ENCODE measurements at regions not wholly inside any gene's neighbourhood (a gene's known extent, or its start where the extent isn't known, plus 50 kb on each side); places are given as distances from the start of the nearest gene placed in this dataset.

DNA sequence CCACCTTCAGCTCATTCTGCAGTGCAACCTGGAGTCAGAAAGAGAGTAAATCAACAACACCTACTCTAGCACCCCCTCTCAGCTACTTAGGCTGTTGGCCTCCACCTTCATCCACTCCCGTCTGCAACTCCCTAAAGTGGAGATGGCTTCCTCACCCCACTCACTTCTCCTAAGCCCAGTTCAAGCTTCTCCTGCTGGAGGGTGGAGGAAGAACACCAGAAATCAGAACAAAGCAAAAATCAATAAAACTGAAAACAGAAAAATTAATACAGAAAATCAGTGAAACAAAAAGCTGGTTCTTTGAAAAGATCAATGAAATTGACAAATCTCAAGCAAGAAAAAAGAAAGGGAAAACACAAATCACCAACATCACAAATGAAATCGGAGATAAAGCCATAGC lies 191.7 kb downstream of the ANAPC1 start:
- DNase-seq (ENCODE audit: low read depth), result no peak

DNA sequence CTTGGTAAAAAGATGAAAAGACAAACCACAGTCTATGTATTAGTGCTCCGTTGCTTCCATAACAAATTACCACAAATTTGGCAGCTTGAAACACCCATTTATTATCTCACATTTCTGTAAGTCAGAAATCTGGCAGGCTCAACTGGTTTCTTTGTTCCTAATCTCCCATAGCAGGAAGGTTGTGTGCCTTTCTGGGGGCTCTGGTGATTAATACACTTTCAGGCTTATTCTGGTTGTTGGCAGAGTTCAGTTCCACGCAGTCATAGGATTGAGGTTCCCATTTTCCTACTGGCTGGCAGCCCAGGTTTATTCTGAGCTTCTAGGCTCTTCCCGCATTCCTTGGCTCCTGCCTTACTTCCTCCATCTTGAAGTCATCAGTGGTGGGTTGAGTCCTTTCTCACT lies 189.3 kb downstream of the ANAPC1 start:
- no peak for DNase-seq (ENCODE audit: low read depth)

DNA sequence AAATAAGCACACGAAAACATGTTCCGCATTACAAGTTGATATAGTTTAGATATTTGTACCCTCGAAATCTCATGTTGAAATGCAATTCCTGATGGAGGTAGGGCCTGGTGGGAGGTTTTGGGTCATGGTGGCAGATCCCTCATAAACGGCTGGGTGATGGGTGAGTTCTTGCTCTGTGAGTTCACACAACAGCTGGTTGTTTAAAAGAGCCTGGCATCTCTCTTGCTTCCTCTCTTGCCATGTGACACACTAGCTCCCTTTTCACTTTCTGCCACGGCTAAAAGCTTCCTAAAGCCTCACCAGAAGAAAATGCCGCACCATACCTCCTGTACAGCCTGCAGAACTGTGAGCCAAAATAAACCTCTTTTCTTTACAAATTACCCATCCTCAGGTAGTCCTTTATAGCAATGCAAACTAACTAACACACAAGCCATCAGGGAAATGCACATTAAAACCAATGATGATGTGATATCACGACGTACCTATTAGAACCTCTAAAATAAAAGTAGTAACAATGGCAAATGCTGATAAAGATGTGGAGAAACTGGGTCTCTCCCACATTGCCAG lies 188.5 kb downstream of the ANAPC1 start:
- no peak for DNase-seq (ENCODE audit: low read depth)

DNA sequence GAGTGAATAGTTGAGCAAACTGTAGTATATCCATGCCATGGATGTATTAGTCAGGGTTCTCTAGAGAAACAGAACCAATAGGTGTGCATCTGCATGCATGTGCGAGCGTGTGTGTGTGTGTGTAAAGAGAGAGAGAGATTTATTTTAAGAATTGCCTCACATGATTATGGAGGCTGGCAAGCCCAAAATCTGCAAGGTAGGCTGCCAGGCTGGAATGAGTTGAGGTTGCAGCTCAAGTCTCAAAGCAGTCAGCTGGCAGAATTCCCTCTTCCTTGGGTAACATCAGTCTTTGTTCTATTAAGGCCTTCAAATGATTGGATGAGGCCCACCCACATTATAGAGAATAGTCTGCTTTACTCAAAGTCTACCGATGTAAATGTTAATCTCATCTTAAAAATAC lies 187.8 kb downstream of the ANAPC1 start:
- no peak for DNase-seq (ENCODE audit: low read depth)

DNA sequence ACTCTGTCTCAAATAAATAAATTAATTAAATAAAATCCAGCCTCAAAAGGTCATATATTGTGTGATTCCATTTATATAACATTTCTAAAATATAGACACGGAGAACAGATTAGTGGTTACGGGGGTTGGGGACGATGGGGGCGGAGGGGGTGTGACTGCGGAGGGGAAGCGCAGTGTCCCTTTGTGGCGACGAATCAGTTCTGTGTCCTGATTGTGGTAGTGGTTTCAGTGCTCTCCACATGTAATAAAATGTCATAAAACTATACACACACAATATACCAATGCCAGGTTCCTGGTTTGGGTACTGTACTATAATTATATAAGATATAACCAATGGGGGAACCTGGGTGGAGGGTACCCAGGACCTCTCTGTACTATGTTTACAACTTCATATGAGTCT lies 186.4 kb downstream of the ANAPC1 start:
- no peak for DNase-seq (ENCODE audit: low read depth)

DNA sequence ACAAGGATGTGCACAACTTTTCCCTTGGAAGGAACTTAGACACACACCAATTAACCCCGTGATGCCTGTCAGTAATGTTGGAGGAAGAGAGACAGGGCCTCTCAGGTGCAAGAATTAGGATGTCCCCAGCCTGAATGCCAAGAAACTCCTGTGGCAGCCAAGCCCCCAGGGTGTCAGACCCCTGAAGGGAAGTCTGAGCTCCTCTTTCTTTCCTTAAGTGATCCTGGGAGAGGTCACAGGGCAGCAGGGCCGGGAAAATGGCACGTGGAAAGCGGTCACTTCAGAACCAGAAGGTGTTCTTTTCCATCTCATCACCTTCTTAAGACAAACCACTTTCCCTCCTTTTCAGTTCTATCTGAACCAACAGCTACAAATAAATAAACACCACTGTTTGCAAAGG lies 185.9 kb downstream of the ANAPC1 start:
- DNase-seq (ENCODE audit: low read depth), result no peak

DNA sequence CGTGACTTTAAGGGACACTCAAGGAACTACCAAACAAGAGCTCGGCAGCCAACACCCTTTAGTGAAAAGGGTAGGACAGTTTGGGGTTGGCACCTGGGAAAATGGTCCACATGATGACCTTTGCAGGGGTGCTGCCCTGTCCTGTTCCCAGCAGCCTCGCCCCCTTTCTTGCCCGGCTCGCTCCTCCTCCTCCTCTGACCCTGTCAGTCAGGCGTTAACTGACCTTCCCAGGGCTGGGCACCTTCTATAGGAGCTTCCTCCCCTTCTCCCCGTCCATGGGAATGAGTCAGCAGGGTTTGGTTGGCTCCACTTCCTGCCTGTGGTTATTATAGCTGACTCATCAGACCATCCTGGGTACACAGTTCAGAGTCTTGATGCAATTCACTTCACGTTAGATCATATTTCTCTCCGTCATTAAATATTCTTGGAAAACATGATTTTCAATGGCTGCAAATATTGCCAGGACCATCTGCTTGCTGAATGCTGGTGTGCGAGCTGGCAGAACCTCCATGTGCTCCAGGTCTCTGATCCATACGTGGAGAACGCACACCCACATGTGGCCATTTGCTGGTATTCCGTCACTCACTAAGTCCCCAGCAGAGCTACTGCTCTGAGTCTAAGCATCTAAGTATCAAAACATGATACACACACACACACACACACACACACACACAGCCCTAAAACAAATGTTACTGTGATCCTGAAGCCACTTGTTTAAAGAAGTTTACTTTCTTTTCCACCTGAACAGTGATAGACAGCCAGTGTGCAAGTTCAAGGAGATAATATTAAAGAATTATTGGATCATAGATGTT lies 185.0 kb downstream of the ANAPC1 start:
- DNase-seq (ENCODE audit: low read depth), result peak; percentile 98

DNA sequence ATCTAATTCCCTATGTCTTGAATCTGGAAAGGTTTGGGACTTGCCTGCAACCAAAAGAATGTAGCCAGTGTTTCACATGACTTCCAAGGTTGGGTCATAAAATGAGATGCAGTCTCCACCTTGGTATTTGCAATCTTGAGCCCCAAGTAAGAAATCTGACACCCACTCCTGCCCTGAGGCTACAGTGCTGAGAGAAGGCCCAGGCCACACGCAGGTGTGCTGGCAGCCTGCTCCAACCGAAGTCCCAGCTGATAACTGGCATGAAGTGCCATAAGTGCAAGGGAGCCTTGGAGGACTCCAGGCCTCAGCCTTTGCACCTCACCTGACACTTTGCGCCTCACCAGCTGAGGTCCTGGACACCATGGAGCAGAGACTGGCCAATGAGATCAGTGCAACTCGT lies 182.7 kb downstream of the ANAPC1 start:
- DNase-seq (ENCODE audit: low read depth), result no peak

DNA sequence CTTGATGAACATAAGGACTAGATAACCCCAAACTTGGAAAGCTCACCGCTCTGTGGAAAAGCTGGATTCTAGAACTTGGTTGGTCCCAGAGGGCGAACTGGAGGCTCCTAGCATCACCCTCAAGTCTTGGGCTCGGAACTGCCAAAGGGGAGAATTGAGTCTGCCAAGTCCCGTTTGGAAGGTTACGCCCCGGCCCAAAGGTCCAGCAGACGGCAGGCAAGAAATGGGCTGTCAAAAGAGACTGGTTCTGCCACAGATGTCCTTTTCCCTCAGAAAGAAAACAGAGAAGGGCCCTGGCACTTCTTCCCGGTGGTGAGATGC lies 182.2 kb downstream of the ANAPC1 start:
- no peak for DNase-seq (ENCODE audit: low read depth)

DNA sequence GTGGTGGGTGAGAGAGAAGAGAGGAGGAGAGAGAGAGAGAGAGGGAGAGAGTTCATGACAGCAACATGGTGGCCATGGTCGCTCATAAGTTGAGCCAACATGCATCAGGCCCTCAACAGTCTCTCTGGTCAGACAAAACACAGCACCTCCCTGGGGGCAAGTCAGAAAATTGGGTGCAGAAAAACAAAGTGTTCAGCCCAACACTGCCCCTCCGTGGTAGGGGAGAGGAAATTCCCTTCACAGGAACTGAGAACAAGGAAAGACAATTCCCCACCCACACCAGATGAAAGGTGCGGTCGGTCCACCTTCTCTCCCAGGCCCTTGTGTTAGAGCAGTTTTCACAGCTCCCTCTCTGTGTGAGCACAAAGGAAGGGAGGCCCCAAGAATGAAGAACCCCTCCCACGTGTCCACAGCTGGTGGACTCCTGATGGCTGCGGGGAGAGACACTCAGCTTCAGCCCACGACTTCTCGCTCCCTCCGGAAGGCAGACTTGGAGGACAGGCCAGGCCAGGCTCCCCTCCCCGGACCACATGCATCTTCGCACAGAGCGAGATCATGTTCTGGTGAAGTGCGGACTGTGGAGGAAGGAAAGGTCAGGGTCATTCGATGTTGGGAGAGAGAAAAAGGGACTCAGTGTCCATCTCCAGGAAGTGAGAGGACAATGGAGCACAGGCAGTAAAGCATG lies 181.7 kb downstream of the ANAPC1 start:
- DNase-seq (ENCODE audit: low read depth), result no peak

DNA sequence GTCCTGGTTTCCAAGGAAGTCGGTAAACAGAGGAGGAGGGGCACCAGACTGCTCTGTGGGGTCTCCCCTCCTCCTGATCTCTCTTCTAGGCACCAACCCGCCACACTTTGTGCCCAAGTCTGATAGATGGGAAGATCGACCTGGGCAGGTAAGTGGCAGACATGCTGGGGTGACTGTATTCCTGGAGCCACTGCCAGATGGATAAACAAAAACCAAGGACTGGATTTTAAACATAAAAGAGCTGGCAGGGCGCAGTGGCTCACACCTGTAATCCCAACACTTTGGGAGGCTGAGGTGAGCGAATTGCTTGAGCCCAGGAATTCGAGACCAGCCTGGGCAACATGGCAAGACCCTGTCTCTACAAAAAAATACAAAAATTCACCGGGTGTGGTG lies 181.2 kb downstream of the ANAPC1 start:
- no peak for DNase-seq (ENCODE audit: low read depth)

DNA sequence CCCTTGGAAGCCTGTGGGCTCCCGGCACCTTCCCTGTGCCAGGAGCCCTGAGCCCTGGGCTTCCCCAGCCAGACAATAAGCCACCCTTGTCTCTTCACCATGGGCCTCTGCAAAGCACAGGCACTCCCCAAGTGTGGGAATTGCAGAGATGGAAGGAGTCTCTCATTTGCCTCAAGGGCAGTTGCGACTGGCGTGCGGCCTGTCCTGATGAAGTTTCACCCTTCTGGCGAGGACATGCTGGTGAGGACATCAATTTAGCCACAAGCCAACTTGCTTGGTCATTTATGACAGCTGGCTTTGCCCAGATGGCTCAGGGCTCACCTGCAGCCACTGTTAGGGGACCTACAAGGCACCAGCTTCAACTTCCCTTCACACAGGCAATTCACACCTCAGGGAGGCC lies 180.2 kb downstream of the ANAPC1 start:
- DNase-seq (ENCODE audit: low read depth), result no peak

DNA sequence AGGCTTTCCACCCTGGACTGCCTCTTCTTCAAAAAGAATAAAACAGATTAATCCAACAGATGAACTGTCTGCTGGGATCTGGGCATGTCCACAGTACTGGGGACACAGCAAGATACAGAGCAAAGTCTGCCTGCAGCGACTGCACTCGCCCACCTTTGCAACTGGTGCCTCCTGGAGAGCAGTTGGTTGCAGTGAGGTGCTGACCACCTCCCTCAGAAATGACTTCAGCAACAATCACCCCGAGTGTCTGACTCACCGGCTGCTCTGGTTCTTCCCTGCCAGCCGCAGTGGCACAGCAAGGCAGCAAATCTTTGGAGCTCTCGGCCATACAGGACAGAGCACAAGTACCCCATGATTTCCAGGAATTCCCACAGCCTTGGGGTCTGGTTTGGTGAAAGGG lies 179.7 kb downstream of the ANAPC1 start:
- DNase-seq (ENCODE audit: low read depth), result no peak

DNA sequence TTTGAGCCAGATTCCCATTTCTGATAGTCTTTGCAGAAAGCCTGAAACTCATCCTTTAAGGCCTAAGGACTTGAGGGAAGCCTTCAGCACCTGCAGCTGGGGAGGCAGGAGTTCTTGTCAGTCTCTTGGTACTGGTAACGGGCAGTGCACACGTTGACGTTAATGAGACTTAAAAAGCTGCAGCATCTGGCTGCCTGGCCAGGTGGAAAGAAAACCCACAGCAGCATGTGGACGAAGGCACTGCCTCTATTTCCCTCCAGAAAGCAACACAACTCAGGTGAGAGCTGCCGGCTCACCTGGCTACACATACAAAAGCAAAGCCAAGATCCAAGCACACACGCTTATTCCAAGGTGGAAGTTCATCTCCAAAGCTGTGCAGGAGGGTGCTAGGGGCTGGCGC lies 178.8 kb downstream of the ANAPC1 start:
- DNase-seq (ENCODE audit: low read depth), result no peak

DNA sequence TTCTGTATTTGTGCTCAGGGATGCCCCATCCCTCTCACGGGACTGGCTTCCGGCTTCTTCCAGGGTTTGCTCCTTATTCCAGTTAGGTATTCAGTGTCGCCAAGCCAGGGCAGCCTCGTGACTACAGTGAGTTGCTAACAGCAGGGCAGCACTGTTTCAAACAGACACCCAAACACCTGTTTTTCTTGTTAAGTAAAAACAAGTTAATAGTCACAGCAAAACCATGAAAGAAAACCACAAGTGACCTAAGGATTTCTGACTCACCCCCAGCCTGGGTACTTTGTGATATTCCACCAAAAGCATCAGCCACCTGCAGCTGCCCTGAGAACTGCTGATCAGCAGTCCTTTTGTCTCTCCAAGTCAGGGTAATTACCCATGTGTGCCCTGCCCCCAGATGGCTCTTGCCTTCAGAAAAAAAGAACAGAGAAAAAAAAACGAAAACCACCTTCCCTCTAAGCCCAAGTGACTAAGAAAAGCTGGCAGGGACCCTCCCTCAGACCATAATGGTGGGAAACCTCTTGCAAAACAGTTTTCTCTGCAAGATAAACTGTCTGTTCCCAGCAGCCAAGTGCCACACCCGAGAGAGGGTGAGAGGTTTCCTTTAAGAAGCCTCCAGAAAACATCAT lies 178.2 kb downstream of the ANAPC1 start:
- DNase-seq (ENCODE audit: low read depth), result peak; percentile 86

DNA sequence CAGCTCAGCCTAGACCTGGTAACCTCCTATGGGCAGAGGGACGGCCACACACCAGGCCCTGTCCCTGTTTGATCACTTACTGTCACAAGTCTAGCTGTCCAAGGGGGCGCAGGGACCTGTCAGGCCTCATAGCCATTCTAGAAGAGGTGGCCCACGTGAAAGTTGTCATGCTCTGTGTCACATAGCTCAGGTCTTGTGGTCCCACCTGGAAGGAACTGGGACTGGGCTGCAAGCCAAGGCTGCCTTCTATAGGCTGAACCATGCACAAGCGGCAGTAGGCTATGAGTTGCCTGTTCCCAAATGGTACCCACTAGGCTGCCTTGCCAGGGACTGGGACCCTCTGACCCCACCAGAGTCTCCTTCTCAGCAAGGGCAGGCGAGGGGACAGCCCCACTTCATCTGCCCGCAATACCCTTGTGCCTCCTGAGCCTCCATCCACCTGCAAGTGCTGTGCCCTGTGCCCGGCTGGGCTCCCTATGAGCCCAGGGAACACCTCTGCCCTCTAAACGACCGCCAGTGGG lies 177.5 kb downstream of the ANAPC1 start:
- DNase-seq (ENCODE audit: low read depth), result no peak

DNA sequence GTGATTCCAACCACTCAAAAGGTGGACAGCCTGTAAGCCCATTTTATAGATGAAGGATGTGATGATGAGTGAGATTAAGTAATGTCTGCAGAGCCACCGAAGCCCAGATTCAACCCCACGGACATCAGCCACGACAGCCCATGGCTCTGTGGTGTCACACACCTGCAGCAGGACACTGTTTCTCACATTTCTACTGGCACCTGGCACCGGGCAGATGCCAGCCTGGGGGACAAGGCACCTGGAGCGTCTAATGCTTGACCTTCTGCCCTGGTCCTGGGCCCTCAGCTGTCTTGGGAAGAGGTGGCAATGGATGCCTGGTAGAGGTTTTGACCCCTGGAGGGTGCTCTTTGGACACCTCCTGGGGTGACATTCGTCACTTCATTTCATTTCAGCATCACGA lies 176.3 kb downstream of the ANAPC1 start:
- DNase-seq (ENCODE audit: low read depth), result no peak

DNA sequence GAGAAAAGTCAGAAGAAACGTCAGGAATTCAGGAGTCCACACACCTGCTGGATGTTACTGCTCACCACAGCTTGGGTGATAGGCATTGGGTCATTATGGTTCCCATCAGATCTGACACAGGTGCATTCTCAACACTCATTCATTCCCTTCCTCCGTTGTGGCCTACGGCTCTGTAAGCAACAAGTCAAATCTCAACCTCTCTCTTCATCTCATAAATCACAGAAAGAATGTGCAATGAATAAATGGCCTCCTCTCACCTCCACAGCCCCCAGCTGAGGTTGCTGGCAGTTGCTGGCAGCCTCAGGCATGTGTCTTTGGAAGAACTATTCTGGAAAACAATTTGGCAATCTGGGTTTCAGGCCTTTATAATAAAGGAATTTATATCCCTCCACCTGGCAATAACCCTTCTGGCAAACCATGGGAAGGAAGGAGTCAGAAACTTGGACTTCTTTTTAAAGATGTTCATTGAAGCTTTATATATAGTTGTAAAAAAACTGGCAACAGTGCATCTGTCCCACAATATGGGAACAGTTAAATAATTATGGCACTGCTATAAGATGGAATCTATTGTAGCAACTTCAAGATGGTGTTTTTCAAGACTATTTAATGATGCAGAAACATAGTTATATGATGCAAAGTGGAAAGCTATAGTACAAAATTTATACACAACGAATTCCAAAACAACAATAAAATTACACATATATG lies 175.4 kb downstream of the ANAPC1 start:
- no peak for DNase-seq (ENCODE audit: low read depth)

DNA sequence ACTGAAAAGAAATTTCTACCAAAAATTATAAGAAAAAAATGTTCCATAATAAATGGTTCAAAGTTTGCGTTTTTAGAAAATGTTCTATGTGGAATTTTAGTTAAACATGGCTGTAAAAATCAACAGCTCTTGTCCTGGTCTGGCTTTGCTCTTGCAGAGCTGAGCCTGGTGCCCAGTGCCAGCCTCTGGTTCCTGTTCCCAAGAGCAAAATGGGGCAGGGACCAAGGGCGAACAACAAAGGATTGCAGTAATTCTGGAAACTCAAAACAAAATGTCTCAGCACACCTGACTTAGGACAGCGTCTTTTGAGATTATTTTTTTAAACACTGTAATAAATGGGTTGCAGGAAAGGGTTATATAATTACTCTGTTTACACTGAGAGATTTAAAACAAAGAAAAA lies 174.7 kb downstream of the ANAPC1 start:
- DNase-seq (ENCODE audit: low read depth), result no peak

DNA sequence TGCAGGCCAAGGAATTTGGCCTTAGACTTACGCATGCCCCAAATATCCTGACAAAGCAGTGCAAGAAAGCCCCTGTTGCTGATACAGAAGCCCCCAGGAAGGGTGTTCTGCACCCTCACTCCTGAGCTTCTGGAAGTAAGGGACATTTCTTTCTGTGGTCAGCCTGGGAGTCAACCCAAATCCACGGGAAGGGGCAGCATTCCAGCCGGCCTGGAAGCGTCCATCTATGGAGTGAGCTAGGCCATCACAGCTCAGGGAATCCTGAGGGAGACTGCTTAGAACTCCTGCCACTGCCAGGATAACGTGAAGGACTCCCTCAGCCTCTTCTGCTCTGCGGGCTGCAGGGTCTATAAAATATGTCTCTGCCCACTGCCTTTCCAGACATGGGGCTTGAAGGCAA lies 173.9 kb downstream of the ANAPC1 start:
- no peak for DNase-seq (ENCODE audit: low read depth)

DNA sequence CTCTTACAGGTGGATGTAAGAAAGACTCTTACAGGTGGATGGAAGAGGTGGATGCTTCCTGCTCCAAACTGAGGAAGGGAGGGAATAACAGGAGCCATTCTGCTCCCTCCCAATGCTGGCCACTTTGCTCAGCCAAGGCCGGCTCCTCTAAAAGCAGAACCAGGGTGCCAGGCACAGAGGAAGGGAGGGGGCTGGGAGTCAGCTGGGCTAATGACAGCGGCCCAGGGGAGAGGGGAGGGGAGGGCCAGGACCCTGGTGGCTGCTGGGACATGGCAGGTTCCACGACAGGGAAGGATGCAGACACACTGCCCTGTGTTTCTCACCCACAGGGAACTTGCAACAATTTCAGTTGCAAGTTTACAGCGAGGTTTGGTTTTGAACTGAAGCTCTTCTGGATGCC lies 173.4 kb downstream of the ANAPC1 start:
- no peak for DNase-seq (ENCODE audit: low read depth)

DNA sequence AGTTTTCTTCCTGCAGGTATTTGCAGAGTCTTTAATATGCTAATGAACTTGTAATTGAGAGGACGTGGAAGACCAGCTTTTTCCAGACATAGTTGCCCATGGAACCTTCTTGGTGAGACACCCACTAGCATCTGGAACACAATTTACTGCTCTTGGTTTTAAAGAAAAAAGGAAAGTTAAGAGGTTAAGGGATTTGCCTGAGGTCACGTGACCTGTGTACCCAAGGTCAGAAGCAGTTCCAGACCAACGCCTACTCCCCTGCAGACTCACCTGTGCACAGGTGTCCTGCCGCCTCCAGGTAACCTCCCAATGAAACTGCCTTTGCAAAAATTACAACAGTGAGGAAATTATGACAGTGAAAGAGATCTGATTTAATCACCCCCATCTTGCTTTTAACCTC lies 172.7 kb downstream of the ANAPC1 start:
- DNase-seq (ENCODE audit: low read depth), result no peak
